Activated CD4-positive, alpha-beta memory T cell treated with anti-CD3 and anti-CD28 coated beads for 36 hours (primary cell): ENCODE measurements at regions not wholly inside any gene's neighbourhood (a gene's known extent, or its start where the extent isn't known, plus 50 kb on each side); places are given as distances from the start of the nearest gene placed in this dataset.

ENCODE experiments used
- CTCF ChIA-PET: fragments of 350-600 bp; sonication (Branson Sonifier 250); formaldehyde crosslinking; loops from one replicate; lab custom pipeline; 2021; ENCODE audit warnings: antibody characterized with exemption, inconsistent platforms; lab: Charles Lee
- POLR2A ChIA-PET: fragments of 350-600 bp; sonication (Branson Sonifier 250); formaldehyde crosslinking; loops from one replicate; lab custom pipeline; 2021; ENCODE audit warnings: antibody characterized with exemption; lab: Charles Lee
- DNase-seq: peaks from one replicate; pipeline ENCODE4 v3.0.0-alpha.2; 2020
- H3K27ac Mint-ChIP-seq: one replicate; pipeline ENCODE4 v1.8.0; 2021; ENCODE audit warnings: mixed read lengths
- H3K27me3 Mint-ChIP-seq: one replicate; pipeline ENCODE4 v1.8.0; 2021; ENCODE audit warnings: mixed read lengths
- H3K36me3 Mint-ChIP-seq: one replicate; pipeline ENCODE4 v1.8.0; 2021; ENCODE audit warnings: mixed read lengths
- H3K4me1 Mint-ChIP-seq: one replicate; pipeline ENCODE4 v1.8.0; 2021; ENCODE audit warnings: low read depth, mixed read lengths
- H3K4me3 Mint-ChIP-seq: one replicate; pipeline ENCODE4 v1.8.0; 2021; ENCODE audit warnings: mild to moderate bottlenecking, mixed read lengths
- H3K9me3 Mint-ChIP-seq: one replicate; pipeline ENCODE4 v1.8.0; 2021; ENCODE audit warnings: mixed read lengths
- intact Hi-C: fragments of 100-400 bp; cut with micrococcal nuclease; formaldehyde crosslinking; loops from one replicate; pipeline ENCODE4 v1.15.1; 2023

- Mint-ChIP-seq H3K4me1 (no peaks in the 10 kb centered on the region), H3K9me3 (no peaks in the 10 kb centered on the region), H3K27me3 (peaks cover 16% of the 10 kb centered on the region), H3K36me3 (no peaks in the 10 kb centered on the region), H3K4me3 (no peak overlapping the region), H3K27ac (no peak overlapping the region)
- ChIA-PET POLR2A (no interaction called here), CTCF (no interaction called here)
- intact Hi-C loops: no loop called here
- DNase-seq: no peak
Observed at GRCh38 chr2:234687718-234688475, 191.0 kb upstream of the ARL4C start.

GRCh38 chr2:234686088-234686890 is 189.4 kb upstream of the ARL4C start:
- Mint-ChIP-seq H3K27ac (no peak overlapping the region), H3K4me1 (no peaks in the 10 kb centered on the region), H3K36me3 (no peaks in the 10 kb centered on the region), H3K9me3 (no peaks in the 10 kb centered on the region), H3K4me3 (no peak overlapping the region), H3K27me3 (peaks cover 8% of the 10 kb centered on the region)
- intact Hi-C loops: no loop called here
- POLR2A ChIA-PET: no interaction called here
- DNase-seq: no peak
- CTCF ChIA-PET: no interaction called here

GRCh38 chr2:234684466-234684865 is 187.6 kb upstream of the ARL4C start:
- POLR2A ChIA-PET: no interaction called here

GRCh38 chr2:234683950-234684349 is 187.1 kb upstream of the ARL4C start:
- Mint-ChIP-seq H3K9me3 (no peaks in the 10 kb centered on the region), H3K4me1 (no peaks in the 10 kb centered on the region), H3K27me3 (peaks cover 3% of the 10 kb centered on the region), H3K36me3 (no peaks in the 10 kb centered on the region), H3K27ac (no peak overlapping the region), H3K4me3 (no peak overlapping the region)
- ChIA-PET CTCF (no interaction called here), POLR2A (no interaction called here)
- intact Hi-C loops: no loop called here
- DNase-seq: no peak

More at GRCh38 chr2:234684466-234684865, 187.6 kb upstream of the ARL4C start:
- CTCF ChIA-PET: no interaction called here
- Mint-ChIP-seq H3K9me3 (no peaks in the 10 kb centered on the region), H3K4me1 (no peaks in the 10 kb centered on the region), H3K4me3 (no peak overlapping the region), H3K27me3 (peaks cover 3% of the 10 kb centered on the region), H3K36me3 (no peaks in the 10 kb centered on the region), H3K27ac (no peak overlapping the region)
- DNase-seq: no peak
- intact Hi-C loops: no loop called here

- Mint-ChIP-seq H3K4me3 (no peak overlapping the region), H3K9me3 (no peaks in the 10 kb centered on the region), H3K36me3 (no peaks in the 10 kb centered on the region), H3K27me3 (peaks cover 5% of the 10 kb centered on the region), H3K27ac (no peak overlapping the region), H3K4me1 (no peaks in the 10 kb centered on the region)
- DNase-seq: no peak
- intact Hi-C loops: no loop called here
- POLR2A ChIA-PET: no interaction called here
- CTCF ChIA-PET: interaction anchor here (1.0 kb wide), 1 partner anchor 8 kb away, joined by 3 read pairs; no protein-coding TSS in a partner anchor
Observed at GRCh38 chr2:234682492-234683228, 185.8 kb upstream of the ARL4C start.

- ChIA-PET POLR2A (no interaction called here), CTCF (no interaction called here)
- Mint-ChIP-seq H3K27ac (no peak overlapping the region), H3K4me1 (no peaks in the 10 kb centered on the region), H3K9me3 (no peaks in the 10 kb centered on the region), H3K36me3 (no peaks in the 10 kb centered on the region), H3K4me3 (no peak overlapping the region), H3K27me3 (peaks cover 3% of the 10 kb centered on the region)
- intact Hi-C loops: no loop called here
- no peak for DNase-seq
Observed at GRCh38 chr2:234680688-234681619, 184.1 kb upstream of the ARL4C start.

GRCh38 chr2:234679741-234680687 is 183.1 kb upstream of the ARL4C start:
- CTCF ChIA-PET: no interaction called here

GRCh38 chr2:234679301-234679740 is 182.4 kb upstream of the ARL4C start:
- POLR2A ChIA-PET: no interaction called here
- H3K4me3 Mint-ChIP-seq: no peak overlapping the region

More at GRCh38 chr2:234679741-234680687, 183.1 kb upstream of the ARL4C start:
- Mint-ChIP-seq H3K4me1 (no peaks in the 10 kb centered on the region), H3K27me3 (peaks cover 3% of the 10 kb centered on the region), H3K36me3 (no peaks in the 10 kb centered on the region), H3K27ac (no peak overlapping the region), H3K4me3 (no peak overlapping the region), H3K9me3 (no peaks in the 10 kb centered on the region)
- DNase-seq: no peak
- intact Hi-C loops: no loop called here
- POLR2A ChIA-PET: no interaction called here

GRCh38 chr2:234678711-234679110 is 181.8 kb upstream of the ARL4C start:
- H3K4me3 Mint-ChIP-seq: no peak overlapping the region
- H3K36me3 Mint-ChIP-seq: no peaks in the 10 kb centered on the region
- no peak for DNase-seq
- ChIA-PET POLR2A (no interaction called here), CTCF (no interaction called here)
- H3K27ac Mint-ChIP-seq: no peak overlapping the region
- H3K9me3 Mint-ChIP-seq: no peaks in the 10 kb centered on the region
- no peaks in the 10 kb centered on the region for H3K4me1 Mint-ChIP-seq
- peaks cover 8% of the 10 kb centered on the region for H3K27me3 Mint-ChIP-seq
- intact Hi-C loops: no loop called here

More at GRCh38 chr2:234679301-234679740, 182.4 kb upstream of the ARL4C start:
- intact Hi-C loops: no loop called here
- Mint-ChIP-seq H3K27me3 (peaks cover 4% of the 10 kb centered on the region), H3K4me1 (no peaks in the 10 kb centered on the region), H3K27ac (no peak overlapping the region), H3K36me3 (no peaks in the 10 kb centered on the region), H3K9me3 (no peaks in the 10 kb centered on the region)
- CTCF ChIA-PET: no interaction called here
- no peak for DNase-seq

- H3K36me3 Mint-ChIP-seq: no peaks in the 10 kb centered on the region
- intact Hi-C loops: no loop called here
- CTCF ChIA-PET: no interaction called here
Observed at GRCh38 chr2:234677758-234678538, 181.1 kb upstream of the ARL4C start.

More at GRCh38 chr2:234677758-234678538, 181.1 kb upstream of the ARL4C start:
- DNase-seq: no peak
- H3K4me1 Mint-ChIP-seq: no peaks in the 10 kb centered on the region
- POLR2A ChIA-PET: no interaction called here
- H3K9me3 Mint-ChIP-seq: no peaks in the 10 kb centered on the region
- H3K27me3 Mint-ChIP-seq: peaks cover 8% of the 10 kb centered on the region
- no peak overlapping the region for H3K27ac Mint-ChIP-seq
- H3K4me3 Mint-ChIP-seq: no peak overlapping the region
